GM23338 (cell line): ENCODE measurements at regions not wholly inside any gene's neighbourhood (a gene's known extent, or its start where the extent isn't known, plus 50 kb on each side); places are given as distances from the start of the nearest gene placed in this dataset.

Experiments used
- CREB1 ChIP-seq: fragments of 250-450 bp; sonication (Bioruptor Pico); IDR thresholded peaks from 2 replicates; pipeline ENCODE4 v1.5.0; 2020; ENCODE audit warnings: low read depth, mild to moderate bottlenecking, moderate library complexity
- CTCF ChIP-seq, 2 experiments: fragments of 200-600 bp in 1 of 2; sonication (generic) in 1 of 2; conservative IDR thresholded peaks; 2 replicates each; pipeline versions ENCODE4 v1.5.1 to v1.6.1; 2016 to 2017; ENCODE audit warnings: antibody characterized with exemption in 2 of 2, low read depth in 2 of 2, mild to moderate bottlenecking in 2 of 2, moderate library complexity in 1 of 2
- ETS1 ChIP-seq: IDR thresholded peaks from 2 replicates; pipeline ENCODE4 v1.6.1; 2016; ENCODE audit warnings: antibody characterized with exemption
- EZH2 ChIP-seq: fragments of 200-600 bp; sonication (generic); IDR thresholded peaks from one replicate; pipeline ENCODE4 v1.8.0; 2017; ENCODE audit warnings: antibody characterized with exemption, mild to moderate bottlenecking, low read depth; ENCODE audit not compliant: unreplicated experiment
- EZH2phosphoT487 ChIP-seq: fragments of 200-600 bp; sonication (generic); IDR thresholded peaks from one replicate; pipeline ENCODE4 v1.8.1; 2018; ENCODE audit warnings: antibody characterized with exemption; ENCODE audit not compliant: unreplicated experiment
- JUNB ChIP-seq: IDR thresholded peaks from one replicate; pipeline ENCODE4 v1.6.1; 2016; ENCODE audit warnings: antibody characterized with exemption; ENCODE audit not compliant: unreplicated experiment
- NANOG ChIP-seq: IDR thresholded peaks from 2 replicates; pipeline ENCODE4 v1.6.1; 2016; ENCODE audit warnings: antibody characterized with exemption, borderline replicate concordance
- POLR2AphosphoS5 ChIP-seq: IDR thresholded peaks from 2 replicates; pipeline ENCODE4 v1.6.1; 2016; ENCODE audit warnings: antibody characterized with exemption, low read depth
- REST ChIP-seq: IDR thresholded peaks from one replicate; pipeline ENCODE4 v1.6.1; 2018; ENCODE audit warnings: antibody characterized with exemption; ENCODE audit not compliant: unreplicated experiment
- STAT1 ChIP-seq: IDR thresholded peaks from one replicate; pipeline ENCODE4 v1.6.1; 2016; ENCODE audit warnings: antibody characterized with exemption; ENCODE audit not compliant: unreplicated experiment
- ZNF114 ChIP-seq: fragments of 250-450 bp; sonication (Bioruptor Pico); IDR thresholded peaks from 2 replicates; pipeline ENCODE4 v1.5.0; 2020; ENCODE audit warnings: mild to moderate bottlenecking, moderate library complexity
- ZNF331 ChIP-seq: fragments of 250-450 bp; sonication (Bioruptor Pico); IDR thresholded peaks from 2 replicates; pipeline ENCODE4 v1.5.0; 2020; ENCODE audit warnings: low read depth, mild to moderate bottlenecking, moderate library complexity
- ZNF462 ChIP-seq: fragments of 250-450 bp; sonication (Bioruptor Pico); IDR thresholded peaks from 2 replicates; pipeline ENCODE4 v1.5.0; 2020; ENCODE audit warnings: mild to moderate bottlenecking, moderate library complexity

- TF ChIP-seq CTCF (conservative IDR thresholded peaks at IDR 0.05; ENCODE audit: low read depth in 2 of 2) = no peak
- no peak for TF ChIP-seq POLR2AphosphoS5
- no peak for TF ChIP-seq EZH2phosphoT487
- no peak for TF ChIP-seq STAT1
- no peak for TF ChIP-seq REST
- no peak for TF ChIP-seq EZH2
- no peak for TF ChIP-seq JUNB
- TF ChIP-seq ZNF114 = no peak
- no peak for TF ChIP-seq CREB1 (CRISPR knock-in tag)
- TF ChIP-seq ZNF462 (CRISPR knock-in tag) = no peak
- no peak for TF ChIP-seq NANOG
- TF ChIP-seq ETS1 = no peak
- TF ChIP-seq ZNF331 (CRISPR knock-in tag) = no peak
These were observed 57.9 kb upstream of the FMOD start for GRCh38 chr1:203408486-203409481.
